ENCODE measurements at regions not wholly inside any gene's neighbourhood (a gene's known extent, or its start where the extent isn't known, plus 50 kb on each side); places are given as distances from the start of the nearest gene placed in this dataset.

- TF ChIP-seq EZH2phosphoT487 (IDR thresholded peaks at IDR 0.05) (no peak), EZH2 (IDR thresholded peaks at IDR 0.05) (no peak)
Measured at GRCh38 chr2:104371087-104371781, 482.7 kb upstream of the POU3F3 start.

Data from neural progenitor cell (in vitro differentiated cells).